ENCODE measurements at regions not wholly inside any gene's neighbourhood (a gene's known extent, or its start where the extent isn't known, plus 50 kb on each side); places are given as distances from the start of the nearest gene placed in this dataset.

DNA sequence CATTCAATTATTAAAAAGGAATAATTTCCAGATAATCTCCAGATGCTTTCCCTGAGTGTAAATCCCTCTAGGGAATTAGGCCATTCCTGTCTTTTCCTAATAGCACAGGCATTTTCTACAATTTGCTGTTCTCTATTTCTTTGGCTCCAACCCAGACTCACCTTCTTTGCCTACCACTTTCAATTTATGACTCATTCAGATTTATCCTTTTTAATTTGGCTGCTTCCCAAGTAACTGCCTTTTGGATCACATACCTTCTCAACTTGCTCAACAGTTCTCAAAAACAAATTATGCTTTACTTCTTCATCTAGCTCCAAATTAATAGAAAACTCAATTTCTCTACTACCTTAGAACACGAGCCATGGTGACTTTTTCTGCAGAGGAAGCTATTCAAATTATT is 1166.3 kb upstream of the PCDH7 start:
- TF ChIP-seq, protein P1, sequence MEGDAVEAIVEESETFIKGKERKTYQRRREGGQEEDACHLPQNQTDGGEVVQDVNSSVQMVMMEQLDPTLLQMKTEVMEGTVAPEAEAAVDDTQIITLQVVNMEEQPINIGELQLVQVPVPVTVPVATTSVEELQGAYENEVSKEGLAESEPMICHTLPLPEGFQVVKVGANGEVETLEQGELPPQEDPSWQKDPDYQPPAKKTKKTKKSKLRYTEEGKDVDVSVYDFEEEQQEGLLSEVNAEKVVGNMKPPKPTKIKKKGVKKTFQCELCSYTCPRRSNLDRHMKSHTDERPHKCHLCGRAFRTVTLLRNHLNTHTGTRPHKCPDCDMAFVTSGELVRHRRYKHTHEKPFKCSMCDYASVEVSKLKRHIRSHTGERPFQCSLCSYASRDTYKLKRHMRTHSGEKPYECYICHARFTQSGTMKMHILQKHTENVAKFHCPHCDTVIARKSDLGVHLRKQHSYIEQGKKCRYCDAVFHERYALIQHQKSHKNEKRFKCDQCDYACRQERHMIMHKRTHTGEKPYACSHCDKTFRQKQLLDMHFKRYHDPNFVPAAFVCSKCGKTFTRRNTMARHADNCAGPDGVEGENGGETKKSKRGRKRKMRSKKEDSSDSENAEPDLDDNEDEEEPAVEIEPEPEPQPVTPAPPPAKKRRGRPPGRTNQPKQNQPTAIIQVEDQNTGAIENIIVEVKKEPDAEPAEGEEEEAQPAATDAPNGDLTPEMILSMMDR (conservative IDR thresholded peaks at IDR 0.05), result no peak
- H3K27ac ChIP-seq, result no peak overlapping the region

DNA sequence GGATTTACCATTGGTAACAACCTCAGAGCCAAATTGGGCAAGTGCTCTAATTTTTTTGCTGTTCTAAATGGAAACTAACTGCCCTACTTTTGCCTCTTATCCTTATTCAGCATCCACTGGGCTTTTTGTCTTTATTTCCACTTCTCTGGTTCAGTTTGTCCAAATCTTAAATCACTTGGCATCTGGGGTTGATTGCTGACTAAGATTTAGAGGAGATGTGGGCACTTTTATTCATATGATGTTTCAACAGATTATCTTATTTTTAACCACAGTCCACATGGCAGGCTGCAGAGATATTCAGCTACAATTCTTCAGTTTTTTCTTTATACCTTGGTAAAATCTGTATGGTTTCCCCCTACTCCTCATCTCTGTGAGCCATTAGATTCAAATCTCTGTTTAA is 1161.4 kb upstream of the PCDH7 start:
- TF ChIP-seq, protein P1 (conservative IDR thresholded peaks at IDR 0.05), result no peak
- H3K27ac ChIP-seq, result no peak overlapping the region

DNA sequence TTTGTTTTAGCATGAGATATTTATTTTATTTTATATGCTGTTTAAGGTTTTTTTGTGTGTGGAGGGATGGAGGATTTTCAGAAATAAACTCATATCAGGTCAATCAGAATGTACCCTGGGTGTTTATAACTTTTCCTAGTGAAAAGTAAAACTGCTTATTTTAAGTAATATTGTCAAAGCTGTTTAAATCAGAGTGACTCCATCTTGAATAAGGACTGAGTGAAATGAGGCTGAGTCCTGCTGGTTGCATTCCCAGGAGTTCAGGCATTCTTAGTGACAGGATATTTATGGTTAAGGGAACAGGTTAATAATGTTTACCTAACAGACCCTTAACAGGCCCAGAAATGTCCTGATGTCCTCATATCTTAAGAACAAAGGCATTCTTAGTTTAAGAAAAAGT is 1160.9 kb upstream of the PCDH7 start:
- H3K27ac ChIP-seq, result no peak overlapping the region
- TF ChIP-seq, protein P1 (conservative IDR thresholded peaks at IDR 0.05), result no peak

DNA sequence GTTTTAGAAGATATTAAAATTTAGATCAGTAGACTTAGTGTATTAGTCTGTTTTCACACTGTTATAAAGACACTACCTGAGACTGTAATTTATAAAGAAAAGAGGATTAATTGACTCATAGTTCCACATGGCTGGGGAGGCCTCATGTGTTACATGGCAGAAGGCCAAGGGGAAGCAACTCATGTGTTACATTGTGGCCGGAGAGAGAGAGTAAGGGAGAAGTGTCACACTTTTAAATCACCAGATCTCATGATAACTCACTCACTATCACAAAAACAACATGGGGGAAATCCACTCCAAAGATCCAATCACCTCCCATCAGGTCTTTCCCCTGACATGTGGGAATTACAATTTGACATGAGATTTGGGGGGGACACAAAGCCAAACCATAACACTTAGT is 1159.7 kb upstream of the PCDH7 start:
- no peak overlapping the region for H3K27ac ChIP-seq
- TF ChIP-seq, protein P1 (conservative IDR thresholded peaks at IDR 0.05), result no peak

DNA sequence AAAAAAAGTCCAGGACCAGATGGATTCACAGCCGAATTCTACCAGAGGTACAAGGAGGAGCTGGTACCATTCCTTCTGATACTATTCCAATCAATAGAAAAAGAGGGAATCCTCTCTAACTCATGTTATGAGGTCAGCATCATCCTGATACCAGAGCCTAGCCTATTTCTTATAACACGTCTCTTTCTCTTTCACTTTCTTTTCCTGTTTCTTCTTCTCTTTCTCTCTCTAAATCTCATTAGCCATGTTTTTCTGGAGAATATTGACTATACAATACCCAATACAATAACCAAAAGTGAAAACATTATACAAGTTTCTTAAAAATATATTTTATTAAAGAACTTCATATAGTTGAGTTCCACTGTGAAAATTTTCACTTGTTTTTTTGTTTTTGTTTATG is 1154.9 kb upstream of the PCDH7 start:
- H3K27ac ChIP-seq, result no peak overlapping the region
- TF ChIP-seq, protein P1 (conservative IDR thresholded peaks at IDR 0.05), result no peak

DNA sequence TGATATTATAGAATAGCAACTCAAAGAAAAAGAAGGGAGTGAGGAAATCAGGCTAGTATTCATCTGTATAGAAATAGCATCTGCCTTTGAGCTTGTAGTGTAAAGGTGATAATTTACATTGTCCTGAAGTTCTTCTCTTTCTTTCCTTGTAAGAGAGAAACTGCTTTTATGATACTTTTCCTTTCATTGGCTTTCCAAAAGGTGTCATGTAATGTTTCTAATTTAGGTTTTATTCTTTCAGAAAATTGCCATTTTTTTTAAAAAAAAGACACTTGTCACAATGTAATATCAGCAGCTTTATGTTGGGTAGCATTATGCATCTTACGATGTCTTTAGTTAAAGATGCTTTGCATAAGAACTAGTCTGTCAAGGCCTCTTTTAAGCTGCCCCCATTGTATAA is 1153.8 kb upstream of the PCDH7 start:
- TF ChIP-seq, protein P1 (conservative IDR thresholded peaks at IDR 0.05), result no peak
- H3K27ac ChIP-seq, result no peak overlapping the region

DNA sequence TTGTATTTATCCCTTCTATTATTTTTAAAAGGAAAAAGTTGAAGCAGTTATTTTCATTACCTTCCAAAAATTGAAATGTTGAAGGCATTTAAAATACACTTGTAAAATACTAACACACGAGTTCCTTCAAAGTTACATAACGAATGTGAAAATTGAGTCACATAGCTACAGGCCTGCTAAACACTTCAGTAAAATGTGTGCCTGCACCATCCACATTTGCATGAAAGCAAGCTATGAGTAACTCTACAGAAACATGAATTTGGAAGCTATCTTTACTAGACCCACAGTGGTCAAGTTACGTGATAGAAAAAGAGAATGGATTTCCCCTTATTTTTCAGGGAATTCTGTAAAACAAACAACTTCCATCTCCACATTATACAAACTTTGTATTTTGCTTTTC is 1148.8 kb upstream of the PCDH7 start:
- TF ChIP-seq, protein P1 (conservative IDR thresholded peaks at IDR 0.05), result no peak
- no peak overlapping the region for H3K27ac ChIP-seq

DNA sequence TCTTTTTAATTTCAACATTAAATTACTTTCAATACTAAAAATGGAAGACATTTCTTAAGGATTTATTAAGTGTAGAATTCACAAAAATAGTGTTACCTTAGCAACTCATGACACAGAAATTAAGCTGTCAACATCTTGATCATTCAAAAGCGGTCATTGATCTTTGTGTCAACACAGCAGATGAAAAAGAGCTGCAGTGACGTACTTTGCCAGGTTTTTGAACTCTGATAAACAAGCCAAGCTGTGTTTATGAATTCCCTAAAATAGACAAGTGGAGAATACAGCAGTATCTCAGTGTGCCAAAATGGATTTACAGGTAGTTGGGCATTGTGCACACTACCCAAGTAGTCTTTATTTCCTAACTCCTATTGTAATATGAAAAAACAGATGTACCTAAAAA is 1141.8 kb upstream of the PCDH7 start:
- TF ChIP-seq, protein P1 (conservative IDR thresholded peaks at IDR 0.05), result no peak
- H3K27ac ChIP-seq, result no peak overlapping the region

Data from VCaP (cell line).